Kidney (tissue), 13 donors: ENCODE measurements at regions not wholly inside any gene's neighbourhood (a gene's known extent, or its start where the extent isn't known, plus 50 kb on each side); places are given as distances from the start of the nearest gene placed in this dataset.

ENCODE experiments used
- DNase-seq, 5 donors: peaks; one replicate each; pipeline ENCODE4 v3.0.0-alpha.2; 2013 to 2020
- FAIRE-seq: peaks from 2 replicates; lab custom pipeline; 2012; peaks lifted over from hg19 to GRCh38; lab: Jason Lieb, UNC
- H3K27ac ChIP-seq, 2 donors: one replicate each; pipeline ENCODE4 v1.7.0; 2013; ENCODE audit warnings: low read depth in 2 of 2, low read length in 2 of 2, inconsistent platforms in 1 of 2
- H3K27me3 ChIP-seq: one replicate; pipeline ENCODE4 v1.7.1; 2013; ENCODE audit warnings: low read length, inconsistent platforms; ENCODE audit not compliant: control insufficient read depth, insufficient read depth
- H3K36me3 ChIP-seq, 3 donors: one replicate each; pipeline versions ENCODE4 v1.7.0 to v1.7.1; 2013; ENCODE audit warnings: low read length in 3 of 3, control low read depth in 1 of 3, inconsistent platforms in 1 of 3; ENCODE audit not compliant: insufficient read depth in 3 of 3, control insufficient read depth in 2 of 3
- H3K4me1 ChIP-seq, 3 donors: one replicate each; pipeline versions ENCODE4 v1.7.0 to v1.7.1; 2013; ENCODE audit warnings: low read length in 3 of 3, inconsistent platforms in 1 of 3, low read depth in 1 of 3; ENCODE audit not compliant: control insufficient read depth in 2 of 3, insufficient read depth in 2 of 3
- H3K4me3 ChIP-seq, 3 donors: one replicate each; pipeline versions ENCODE4 v1.7.0 to v1.8.1; 2013; ENCODE audit warnings: low read length in 3 of 3, control low read depth in 1 of 3, inconsistent platforms in 1 of 3
- H3K9ac ChIP-seq, 3 donors: one replicate each; pipeline versions ENCODE4 v1.7.0 to v1.7.1; 2013; ENCODE audit warnings: low read length in 3 of 3, control low read depth in 1 of 3, inconsistent platforms in 1 of 3
- H3K9me3 ChIP-seq, 3 donors: one replicate each; pipeline versions ENCODE4 v1.7.0 to v1.7.1; 2013; ENCODE audit warnings: low read length in 3 of 3, control low read depth in 1 of 3, inconsistent platforms in 1 of 3; ENCODE audit not compliant: control insufficient read depth in 2 of 3, insufficient read depth in 1 of 3
- intact Hi-C: fragments of 100-400 bp; cut with DNase I; formaldehyde crosslinking; loops from one replicate; pipeline ENCODE4 v1.11.1; 2022
- TF ChIP-seq, protein P1 (sequence below): IDR thresholded peaks from 3 replicates; pipeline ENCODE4 v1.5.1; 2012; ENCODE audit warnings: mild to moderate bottlenecking, moderate library complexity, borderline replicate concordance; ENCODE audit not compliant: insufficient read depth; ENCODE audit errors: extremely low read depth
- donor health status: control.
- donor health status: control.
- donor health status: control.
- donor health status: control.
- donor health status: control.
- donor health status: DM: yes; HTN: yes; CAD: no.
- donor health status: Normal renal cell carcinoma (clear cell type).

GRCh38 chr4:144403893-144404292 lies 242.1 kb upstream of the HHIP start:
- TF ChIP-seq, protein P1, sequence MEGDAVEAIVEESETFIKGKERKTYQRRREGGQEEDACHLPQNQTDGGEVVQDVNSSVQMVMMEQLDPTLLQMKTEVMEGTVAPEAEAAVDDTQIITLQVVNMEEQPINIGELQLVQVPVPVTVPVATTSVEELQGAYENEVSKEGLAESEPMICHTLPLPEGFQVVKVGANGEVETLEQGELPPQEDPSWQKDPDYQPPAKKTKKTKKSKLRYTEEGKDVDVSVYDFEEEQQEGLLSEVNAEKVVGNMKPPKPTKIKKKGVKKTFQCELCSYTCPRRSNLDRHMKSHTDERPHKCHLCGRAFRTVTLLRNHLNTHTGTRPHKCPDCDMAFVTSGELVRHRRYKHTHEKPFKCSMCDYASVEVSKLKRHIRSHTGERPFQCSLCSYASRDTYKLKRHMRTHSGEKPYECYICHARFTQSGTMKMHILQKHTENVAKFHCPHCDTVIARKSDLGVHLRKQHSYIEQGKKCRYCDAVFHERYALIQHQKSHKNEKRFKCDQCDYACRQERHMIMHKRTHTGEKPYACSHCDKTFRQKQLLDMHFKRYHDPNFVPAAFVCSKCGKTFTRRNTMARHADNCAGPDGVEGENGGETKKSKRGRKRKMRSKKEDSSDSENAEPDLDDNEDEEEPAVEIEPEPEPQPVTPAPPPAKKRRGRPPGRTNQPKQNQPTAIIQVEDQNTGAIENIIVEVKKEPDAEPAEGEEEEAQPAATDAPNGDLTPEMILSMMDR = no peak
- Histone ChIP-seq H3K4me3 (no peak overlapping the region), H3K9ac (no peak overlapping the region), H3K36me3 (no peaks in the 10 kb centered on the region), H3K9me3 (no peaks in the 10 kb centered on the region), H3K4me1 (no peaks in the 10 kb centered on the region), H3K27me3 (no peaks in the 10 kb centered on the region), H3K27ac (no peak overlapping the region)
- intact Hi-C loops = no loop called here
- FAIRE-seq (no peak), DNase-seq (no peak)

DNA sequence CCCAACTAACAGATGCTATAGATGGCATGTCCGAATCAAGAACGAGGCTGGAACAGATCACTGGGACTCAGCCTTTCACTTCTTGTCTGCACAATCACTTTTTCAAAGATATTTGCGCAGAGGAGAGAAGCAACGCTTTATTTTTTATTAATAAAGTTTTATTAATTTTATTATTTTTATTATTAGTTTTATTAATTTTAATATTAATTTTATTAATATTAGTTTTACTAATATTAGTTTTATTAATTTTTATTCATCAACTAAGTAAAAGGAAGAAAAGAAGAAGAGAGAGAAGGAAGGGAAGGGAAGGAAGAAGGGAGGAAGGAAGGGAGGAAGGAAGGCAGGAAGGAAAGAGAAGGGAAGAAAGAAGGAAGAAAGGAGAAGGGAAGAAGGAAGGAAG lies 236.4 kb upstream of the HHIP start:
- DNase-seq (no peak), FAIRE-seq (no peak)
- H3K27me3 ChIP-seq = no peaks in the 10 kb centered on the region

DNA sequence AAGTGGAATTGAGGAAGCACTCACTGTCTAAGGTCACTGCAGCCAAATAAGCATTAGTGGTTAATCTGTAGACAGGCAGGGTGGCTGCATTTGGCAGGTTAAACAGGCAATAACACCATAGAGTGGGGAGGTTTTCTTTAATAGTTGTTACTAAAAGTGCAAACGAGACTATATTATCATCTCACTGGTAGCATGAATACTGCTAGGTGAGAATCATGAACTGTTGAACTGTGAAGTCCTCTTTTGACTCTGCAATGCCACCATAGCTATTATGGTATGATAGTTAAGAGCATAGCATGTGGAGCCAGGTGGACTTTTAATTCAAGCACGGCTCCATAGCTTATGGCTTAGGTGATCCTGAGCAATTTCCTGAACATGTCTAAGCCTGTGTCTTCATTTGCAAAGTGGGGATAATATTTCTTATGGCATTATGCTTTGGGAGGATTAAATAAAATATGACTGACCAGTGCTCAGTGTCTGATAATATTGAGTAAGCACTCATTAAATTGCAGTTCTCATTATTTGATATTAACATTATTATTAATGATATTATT lies 235.6 kb upstream of the HHIP start:
- Histone ChIP-seq H3K9ac (no peak overlapping the region), H3K27me3 (no peaks in the 10 kb centered on the region), H3K27ac (no peak overlapping the region), H3K4me3 (no peak overlapping the region), H3K36me3 (no peaks in the 10 kb centered on the region), H3K4me1 (no peaks in the 10 kb centered on the region), H3K9me3 (no peaks in the 10 kb centered on the region)
- DNase-seq (no peak), FAIRE-seq (no peak)
- TF ChIP-seq, protein P1 = no peak
- intact Hi-C loops = no loop called here

More for the DNA sequence above, 236.4 kb upstream of the HHIP start:
- Histone ChIP-seq H3K9ac (no peak overlapping the region), H3K27ac (no peak overlapping the region), H3K4me1 (no peaks in the 10 kb centered on the region), H3K4me3 (no peak overlapping the region), H3K9me3 (no peaks in the 10 kb centered on the region), H3K36me3 (no peaks in the 10 kb centered on the region)
- TF ChIP-seq, protein P1 = no peak
- intact Hi-C loops = no loop called here

DNA sequence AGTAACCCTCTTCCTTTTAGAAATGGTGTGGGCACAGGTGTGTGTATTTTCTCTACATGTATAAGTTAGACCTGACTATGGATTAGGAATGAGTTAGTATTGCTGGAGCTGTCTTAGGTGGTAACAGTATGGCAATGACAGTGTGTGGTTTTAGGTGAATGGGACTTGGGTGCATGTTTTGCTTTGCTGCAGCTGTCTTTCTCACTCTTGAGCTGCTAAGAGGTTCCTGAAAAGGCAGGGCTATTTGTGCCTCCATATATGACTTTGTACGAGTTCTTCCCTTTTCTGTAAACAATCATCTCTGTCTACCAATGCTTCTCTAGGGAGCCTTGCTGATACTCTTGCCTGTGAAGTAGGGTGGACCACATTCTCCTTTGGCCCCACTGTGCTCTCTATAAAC lies 234.8 kb upstream of the HHIP start:
- Histone ChIP-seq H3K9me3 (no peaks in the 10 kb centered on the region), H3K27me3 (no peaks in the 10 kb centered on the region), H3K27ac (no peak overlapping the region), H3K36me3 (no peaks in the 10 kb centered on the region), H3K4me1 (no peaks in the 10 kb centered on the region), H3K9ac (no peak overlapping the region), H3K4me3 (no peak overlapping the region)
- intact Hi-C loops = no loop called here
- FAIRE-seq (no peak), DNase-seq (no peak)
- TF ChIP-seq, protein P1 = no peak
